CD4-positive, alpha-beta T cell treated with Interleukin-15 for 4 hours (primary cell): ENCODE measurements at regions not wholly inside any gene's neighbourhood (a gene's known extent, or its start where the extent isn't known, plus 50 kb on each side); places are given as distances from the start of the nearest gene placed in this dataset.

Source experiments
- DNase-seq: peaks from one replicate; pipeline ENCODE4 v3.0.0-alpha.2; 2020; ENCODE audit warnings: low spot score

DNA sequence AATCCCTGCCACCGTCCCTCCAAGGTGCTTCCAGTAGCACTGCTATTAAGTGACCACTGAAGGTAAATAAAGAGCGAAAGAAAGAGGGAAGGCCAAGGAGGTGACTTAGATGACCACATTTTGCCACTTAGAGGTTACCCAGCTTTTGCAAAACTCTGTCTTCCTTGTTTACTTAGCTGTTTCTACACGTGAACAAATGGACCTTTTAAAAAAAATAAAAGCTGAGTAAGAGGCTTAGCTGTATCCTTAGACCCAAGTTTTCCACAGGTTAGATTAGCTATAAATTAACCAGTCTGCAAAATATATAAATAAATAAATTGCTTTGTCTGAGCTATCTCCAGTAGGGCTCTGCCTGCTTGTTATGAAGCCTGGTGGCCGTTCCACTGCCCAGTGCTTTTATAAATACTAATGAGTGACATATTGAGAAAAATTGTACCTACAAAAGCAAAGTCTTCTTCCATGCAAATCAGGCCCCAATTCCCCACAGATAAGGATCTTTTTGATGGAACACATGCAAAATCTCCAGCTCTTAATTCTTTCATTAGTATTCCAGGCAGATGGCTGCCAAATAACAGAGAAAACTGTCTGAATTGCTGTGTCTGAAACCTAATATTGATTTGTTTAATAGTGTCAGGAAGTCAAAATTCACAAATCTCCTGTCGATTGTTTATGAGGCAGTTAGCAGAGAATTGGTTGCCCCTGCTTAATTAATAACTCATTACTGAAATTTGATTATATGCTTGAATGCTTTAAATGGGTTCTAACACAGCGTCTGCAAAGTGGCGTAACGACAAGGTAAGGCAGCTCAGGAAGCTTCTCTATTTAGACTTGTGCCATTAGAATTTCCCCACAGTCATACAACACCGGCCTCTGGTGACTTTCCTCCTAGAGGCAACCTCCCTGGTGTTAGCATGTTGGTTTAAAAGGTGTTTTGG lies 176.7 kb downstream of the EMX2 start:
- no peak for DNase-seq

DNA sequence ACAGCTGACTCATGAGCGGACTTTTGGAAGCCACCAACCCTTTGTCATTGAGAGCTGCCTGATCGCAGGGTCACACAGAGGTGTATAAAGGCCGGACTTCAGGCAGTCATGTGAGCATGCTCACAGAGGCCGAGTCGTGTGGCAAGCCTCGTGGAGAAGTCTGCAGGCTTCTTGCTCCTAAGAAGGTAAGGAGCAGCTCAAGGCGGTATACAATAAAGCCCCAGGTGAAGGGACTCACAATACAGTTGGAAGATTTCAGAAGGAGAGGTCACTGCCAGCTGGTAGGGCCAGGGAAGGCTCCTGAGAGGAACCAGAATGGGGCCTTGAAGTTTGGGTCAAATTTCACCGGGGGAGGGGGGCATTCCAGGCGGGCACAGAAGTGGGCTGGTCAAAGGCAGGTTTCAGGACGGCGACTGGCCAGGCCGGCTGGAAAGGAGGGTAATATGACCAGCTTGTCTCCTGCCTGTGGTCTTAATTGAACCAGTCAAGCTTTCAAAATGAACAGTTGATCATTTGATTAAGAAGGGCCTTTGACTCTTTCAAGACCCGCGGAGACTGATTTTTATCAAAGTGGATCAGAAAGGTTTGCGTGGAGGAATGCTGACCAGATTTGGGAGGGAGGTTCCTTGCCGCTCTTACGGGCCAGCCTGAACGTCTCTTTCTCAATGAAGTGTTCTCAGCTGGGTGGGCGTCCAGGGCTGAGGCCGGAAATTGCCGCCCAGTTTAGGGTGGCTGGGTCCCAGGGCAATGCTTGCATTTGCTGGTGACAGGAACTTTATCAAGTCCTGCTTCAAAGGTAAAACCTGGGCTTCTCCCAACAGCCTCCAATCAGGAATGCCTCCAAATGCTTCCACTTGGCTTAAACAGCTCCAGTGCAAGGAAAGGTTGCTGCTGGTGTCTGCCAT lies 178.6 kb downstream of the EMX2 start:
- DNase-seq, result no peak

DNA sequence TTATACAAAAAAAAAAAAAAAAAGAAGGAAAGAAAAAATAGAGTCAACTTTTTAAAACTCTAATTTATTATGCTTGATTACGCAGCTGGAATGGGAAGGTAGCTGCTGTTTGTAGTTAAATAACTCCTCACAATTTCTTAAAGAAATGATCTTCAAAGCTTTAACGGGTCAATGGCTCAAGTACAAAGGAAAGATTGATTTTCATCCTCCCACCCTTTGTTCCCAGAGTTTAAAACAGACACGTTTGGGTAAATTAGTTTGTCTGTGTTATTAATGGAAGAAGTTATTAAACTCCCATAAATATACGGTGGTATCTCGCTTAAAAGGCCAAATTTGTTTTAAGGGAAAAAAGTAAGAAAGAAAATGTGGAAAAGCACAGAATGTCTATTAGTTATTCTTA lies 179.3 kb downstream of the EMX2 start:
- DNase-seq, result no peak

DNA sequence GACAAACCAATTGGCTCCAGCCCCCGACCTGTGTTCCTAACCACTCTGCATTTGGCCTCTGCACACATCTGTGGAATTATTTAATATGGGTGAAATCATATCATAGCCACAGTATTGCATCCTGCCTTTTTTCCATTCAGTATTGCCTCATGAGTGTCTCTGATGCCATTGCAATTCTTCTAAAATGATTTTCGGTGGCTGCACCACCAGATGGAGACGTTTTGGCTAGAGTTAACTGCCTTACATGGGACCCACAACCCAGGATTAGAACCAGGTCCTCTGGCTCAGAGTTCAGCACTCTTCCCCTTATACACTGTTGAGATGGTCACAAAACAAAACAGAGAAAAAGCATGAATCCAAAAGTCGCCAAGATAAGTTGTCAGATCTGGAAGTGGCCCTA lies 180.8 kb downstream of the EMX2 start:
- DNase-seq, result no peak

- DNase-seq, result no peak
These were observed 183.4 kb downstream of the EMX2 start for GRCh38 chr10:117725993-117726392.

DNA sequence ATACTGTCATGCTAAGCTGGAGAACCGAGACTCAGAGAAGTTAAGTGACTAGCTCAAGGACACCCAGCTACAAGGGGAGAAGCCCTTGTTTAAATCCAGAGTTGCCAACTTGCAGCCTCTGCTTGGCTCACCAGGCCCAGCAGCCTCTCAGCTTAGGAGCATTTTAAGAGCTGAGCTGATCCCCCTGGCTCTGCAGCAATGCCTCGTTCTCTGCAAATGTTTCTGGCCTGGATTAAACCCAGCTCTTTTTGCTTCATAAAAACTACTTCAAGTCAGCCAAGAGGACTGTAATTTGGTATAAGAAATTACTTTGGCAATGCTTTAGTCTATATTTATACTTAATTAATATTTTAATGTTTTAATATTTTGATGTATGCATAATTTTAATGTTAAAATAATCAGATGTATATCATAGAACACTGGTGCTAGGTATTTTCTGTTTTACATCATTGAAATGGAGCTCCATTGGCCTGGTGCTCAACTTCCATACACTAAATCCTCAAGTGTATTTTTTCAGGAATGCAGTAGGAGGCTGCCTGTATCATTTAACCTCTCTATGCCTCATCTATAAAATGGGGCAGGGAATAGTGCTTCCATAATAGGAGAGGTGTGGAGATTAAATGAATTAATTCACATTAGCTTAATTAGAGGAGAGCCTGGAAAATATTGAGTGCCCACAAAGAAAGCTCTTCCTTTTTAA lies 184.2 kb downstream of the EMX2 start:
- no peak for DNase-seq

GRCh38 chr10:117727421-117727820 lies 184.9 kb downstream of the EMX2 start:
- no peak for DNase-seq

- no peak for DNase-seq
These were observed 185.5 kb downstream of the EMX2 start for GRCh38 chr10:117728087-117728486.

GRCh38 chr10:117729156-117729555 lies 186.6 kb downstream of the EMX2 start:
- no peak for DNase-seq

GRCh38 chr10:117731121-117731791 lies 188.7 kb downstream of the EMX2 start:
- no peak for DNase-seq

DNA sequence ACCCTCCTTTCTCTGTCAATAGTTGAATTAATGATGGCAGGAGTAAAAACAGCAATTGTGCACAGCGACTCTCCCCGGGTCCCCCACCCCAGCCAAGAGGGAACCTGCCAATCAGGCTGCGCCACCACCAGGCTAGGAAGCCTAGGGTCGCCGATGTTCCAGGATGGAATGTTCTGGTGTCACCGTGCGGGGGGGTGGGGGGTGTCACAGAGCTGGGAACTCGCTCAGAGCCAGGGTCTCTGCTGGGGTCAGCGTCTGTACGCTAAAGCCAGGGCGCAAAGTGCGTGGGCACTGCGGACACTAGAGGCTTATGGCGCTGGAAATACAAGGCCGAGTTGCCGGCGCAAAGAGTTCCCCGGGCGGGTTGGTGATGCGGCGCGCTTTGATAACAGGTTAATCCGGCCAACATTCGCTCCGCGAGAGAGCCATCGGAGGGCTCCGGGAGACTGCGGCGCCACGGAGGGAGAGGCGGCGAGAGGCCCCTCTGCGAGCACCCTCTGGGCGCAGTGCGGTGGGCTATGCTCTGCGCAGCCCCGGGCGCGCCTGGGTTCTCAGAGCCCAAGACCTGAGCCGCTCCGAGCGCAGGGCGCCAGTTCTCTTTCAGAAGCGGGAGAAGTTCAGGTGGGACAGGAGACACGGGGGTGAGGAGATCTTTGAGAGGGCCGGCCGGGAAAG lies 192.3 kb downstream of the EMX2 start:
- DNase-seq, result no peak

GRCh38 chr10:117736655-117737054 lies 194.1 kb downstream of the EMX2 start:
- DNase-seq, result no peak

DNA sequence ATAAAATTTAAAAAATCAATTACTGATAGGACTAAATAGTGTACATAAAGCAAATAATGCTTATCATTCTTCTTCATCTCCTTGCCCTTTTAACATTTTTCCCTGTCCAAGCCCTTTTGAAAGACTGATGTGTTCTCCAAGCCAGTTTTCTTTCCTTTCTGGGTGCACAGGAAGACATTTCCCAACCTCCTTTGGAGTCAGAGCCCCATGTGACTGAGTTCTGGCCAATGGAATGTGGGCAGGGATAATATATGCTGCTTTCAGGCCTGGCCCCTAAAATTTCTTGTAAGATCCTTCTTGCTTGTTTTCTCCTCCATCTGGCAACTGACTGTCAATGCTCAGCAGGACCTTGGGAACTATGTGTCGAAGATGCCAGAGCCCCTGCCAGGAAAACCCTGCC lies 197.5 kb downstream of the EMX2 start:
- DNase-seq, result no peak

DNA sequence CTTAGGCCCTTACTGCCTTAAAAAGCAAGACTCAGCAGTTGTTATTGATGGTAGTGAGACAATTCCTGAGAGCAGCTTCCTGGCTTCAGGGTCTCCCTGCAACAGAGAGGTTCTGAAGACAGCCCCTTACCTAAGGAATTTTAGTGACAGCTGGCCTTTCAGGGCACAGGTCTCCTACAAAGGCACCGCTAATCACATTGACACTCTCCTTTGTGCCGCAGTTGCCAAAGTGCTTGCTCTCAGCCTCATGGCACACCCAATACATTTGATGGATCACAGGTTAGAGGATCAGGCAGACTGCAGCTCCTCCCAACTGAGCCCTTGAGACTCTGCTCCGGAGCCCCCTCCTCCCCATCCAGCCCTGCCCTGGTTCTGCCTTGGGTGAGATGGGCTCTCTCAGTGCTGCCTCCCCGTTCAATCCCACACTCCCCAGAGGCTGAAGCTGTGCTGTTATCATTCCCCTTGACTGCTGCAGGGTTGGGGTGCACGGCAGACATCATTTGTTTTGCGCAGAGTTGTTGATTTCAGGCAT lies 198.2 kb downstream of the EMX2 start:
- DNase-seq, result no peak

DNA sequence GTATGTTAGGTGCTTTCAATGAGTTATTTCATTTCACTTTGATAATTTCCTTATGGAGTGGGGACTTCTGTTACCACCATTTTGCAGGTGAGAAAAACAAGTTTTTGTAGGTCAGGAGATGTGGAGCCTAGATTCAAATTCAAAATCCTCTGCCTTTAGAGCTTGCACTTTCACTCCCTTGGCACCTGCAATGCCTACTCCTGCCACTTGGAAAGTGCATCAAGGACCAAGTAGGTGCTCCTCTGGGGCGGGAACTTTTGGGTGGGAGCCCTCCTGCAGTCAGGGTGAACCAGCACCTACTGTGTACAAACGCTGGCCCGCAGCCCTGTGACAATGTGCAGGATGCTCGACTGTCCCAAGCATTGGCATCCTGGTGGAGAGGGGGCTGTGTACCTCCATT lies 199.0 kb downstream of the EMX2 start:
- DNase-seq, result no peak

GRCh38 chr10:117743509-117743908 lies 201.0 kb downstream of the EMX2 start:
- no peak for DNase-seq

GRCh38 chr10:117745301-117745700 lies 202.8 kb downstream of the EMX2 start:
- no peak for DNase-seq

DNA sequence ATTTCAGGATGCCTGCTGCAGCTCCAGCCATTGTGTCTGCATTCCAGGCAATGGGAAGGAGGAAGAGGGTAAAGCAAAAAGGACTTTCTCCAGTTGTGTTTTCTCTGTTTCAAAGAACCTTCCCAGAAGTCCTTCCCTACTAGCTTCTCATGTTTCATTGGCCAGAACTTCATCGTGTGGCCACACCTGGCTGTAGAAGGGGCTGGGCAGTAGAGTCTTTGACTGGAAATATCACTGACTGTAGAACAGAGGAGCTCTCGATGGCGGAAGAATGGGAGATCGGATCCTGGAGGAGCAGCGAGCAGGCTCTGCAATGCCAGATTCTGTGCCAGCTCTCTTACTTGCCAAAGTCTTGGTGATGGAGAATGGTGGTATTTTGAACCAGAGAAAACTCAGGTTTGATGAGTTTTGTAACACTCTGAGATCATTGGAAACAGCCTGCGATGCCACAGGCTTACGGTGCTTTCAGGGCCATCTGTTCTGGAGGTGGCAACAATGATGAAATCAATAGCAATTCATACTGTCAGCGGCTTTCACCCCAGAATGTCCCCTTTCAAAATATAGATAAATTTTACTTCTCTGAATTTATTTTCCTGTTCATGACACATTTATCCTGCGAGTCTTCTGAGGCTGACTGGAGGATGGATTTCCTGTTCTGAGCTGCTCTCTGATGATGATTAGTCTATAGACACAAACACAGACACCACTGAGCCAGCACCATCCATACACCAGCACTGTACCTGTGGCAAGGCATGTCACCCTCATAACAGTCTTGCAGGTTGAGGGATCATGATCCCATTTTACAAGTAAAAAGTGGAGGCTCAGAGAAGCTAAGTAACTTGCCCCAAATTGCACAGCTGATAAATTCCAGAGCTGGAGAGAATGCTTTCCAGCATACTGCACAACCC lies 204.2 kb downstream of the EMX2 start:
- DNase-seq, result no peak

GRCh38 chr10:117747636-117748035 lies 205.1 kb downstream of the EMX2 start:
- no peak for DNase-seq

DNA sequence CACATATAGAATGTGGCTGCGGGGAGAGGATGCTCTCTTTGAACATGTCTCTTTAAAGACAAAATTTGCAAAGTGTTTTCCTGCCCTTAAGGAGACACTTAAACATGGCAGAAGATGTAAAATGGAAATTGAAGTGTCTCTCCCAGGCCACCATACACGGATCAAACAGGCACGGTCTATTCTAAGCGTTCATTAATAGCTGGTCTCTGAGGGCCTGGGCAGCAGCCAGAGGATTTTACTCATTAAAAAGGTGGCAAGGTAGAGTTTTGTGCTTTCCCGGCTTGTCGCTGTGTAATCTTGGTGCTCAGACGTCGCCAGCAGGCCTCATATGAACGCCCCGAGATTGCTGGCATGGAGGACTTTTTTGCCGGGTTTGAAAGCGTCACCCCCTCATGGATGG lies 205.5 kb downstream of the EMX2 start:
- DNase-seq, result no peak
